WTC11 (cell line): ENCODE measurements at regions not wholly inside any gene's neighbourhood (a gene's known extent, or its start where the extent isn't known, plus 50 kb on each side); places are given as distances from the start of the nearest gene placed in this dataset.
A peak's percentile ranks its signal among the peaks of the same experiment; 100 is the strongest.

Source experiments
- ATAC-seq: fragments of 200-7000 bp; cut with Tn5 transposase; 2 replicates; pipeline ENCODE4 v1.10.0; 2021; ENCODE audit warnings: mild to moderate bottlenecking, moderate library complexity
- CTCF ChIA-PET: fragments of 300-600 bp; sonication (Branson Sonifier 250); formaldehyde crosslinking; loops from one replicate; lab custom pipeline; 2021; ENCODE audit warnings: antibody characterized with exemption; lab: Charles Lee
- POLR2A ChIA-PET: fragments of 350-600 bp; sonication (Branson Sonifier 250); formaldehyde crosslinking; loops from one replicate; lab custom pipeline; 2021; ENCODE audit warnings: antibody characterized with exemption; lab: Charles Lee
- DNase-seq: peaks from one replicate; pipeline ENCODE4 v3.0.0; 2021; ENCODE audit warnings: low spot score
- H3K27ac Mint-ChIP-seq: 2 replicates; pipeline ENCODE4 v1.8.0; 2021; ENCODE audit warnings: mixed read lengths
- H3K27me3 Mint-ChIP-seq: 2 replicates; pipeline ENCODE4 v1.8.0; 2021; ENCODE audit warnings: low read depth, mild to moderate bottlenecking, moderate library complexity, mixed read lengths
- H3K36me3 Mint-ChIP-seq: 2 replicates; pipeline ENCODE4 v1.8.0; 2021; ENCODE audit warnings: mixed read lengths
- H3K4me1 Mint-ChIP-seq: 2 replicates; pipeline ENCODE4 v1.8.0; 2022; ENCODE audit warnings: mixed read lengths
- H3K4me3 Mint-ChIP-seq: 2 replicates; pipeline ENCODE4 v1.8.0; 2021; ENCODE audit warnings: mild to moderate bottlenecking, moderate library complexity, mixed read lengths
- H3K9me3 Mint-ChIP-seq: 2 replicates; pipeline ENCODE4 v1.8.0; 2021; ENCODE audit warnings: mixed read lengths
- ATF1 ChIP-seq: sonication (generic); formaldehyde crosslinking; IDR thresholded peaks from 2 replicates; pipeline ENCODE4 v1.8.1; 2023; ENCODE audit warnings: mild to moderate bottlenecking, moderate library complexity, missing genetic modification reagents
- CREM ChIP-seq: sonication (generic); formaldehyde crosslinking; IDR thresholded peaks from 2 replicates; pipeline ENCODE4 v1.8.1; 2022; ENCODE audit warnings: mild to moderate bottlenecking, missing genetic modification reagents, moderate library complexity
- ESRRA ChIP-seq: sonication (generic); formaldehyde crosslinking; IDR thresholded peaks from 2 replicates; pipeline ENCODE4 v1.8.1; 2022; ENCODE audit warnings: mild to moderate bottlenecking, missing genetic modification reagents, borderline replicate concordance
- JUN ChIP-seq: sonication (generic); formaldehyde crosslinking; IDR thresholded peaks from 2 replicates; pipeline ENCODE4 v1.8.0; 2023; ENCODE audit warnings: mild to moderate bottlenecking, missing genetic modification reagents
- NR1H2 ChIP-seq: sonication (generic); formaldehyde crosslinking; IDR thresholded peaks from 2 replicates; pipeline ENCODE4 v1.9.0; 2021; ENCODE audit warnings: mild to moderate bottlenecking, moderate library complexity, missing genetic modification reagents
- PRRX2 ChIP-seq: fragments of 250-450 bp; sonication (Bioruptor Pico); IDR thresholded peaks from 2 replicates; pipeline ENCODE4 v1.8.0; 2021; ENCODE audit warnings: mild to moderate bottlenecking
- RORB ChIP-seq: fragments of 250-450 bp; sonication (Bioruptor Pico); IDR thresholded peaks from 2 replicates; pipeline ENCODE4 v1.9.0; 2021; ENCODE audit warnings: mild to moderate bottlenecking
- ZNF138 ChIP-seq: sonication (generic); formaldehyde crosslinking; conservative IDR thresholded peaks from 2 replicates; pipeline ENCODE4 v1.8.1; 2022; ENCODE audit warnings: mild to moderate bottlenecking, moderate library complexity, missing genetic modification reagents
- ZNF232 ChIP-seq: sonication (generic); formaldehyde crosslinking; IDR thresholded peaks from 2 replicates; pipeline ENCODE4 v1.8.0; 2022; ENCODE audit warnings: mild to moderate bottlenecking, missing genetic modification reagents
- TF ChIP-seq, protein P1 (sequence below): fragments of 250-450 bp; sonication (Bioruptor Pico); IDR thresholded peaks from 2 replicates; pipeline ENCODE4 v1.9.0; 2021; ENCODE audit warnings: moderate library complexity, mild to moderate bottlenecking, inconsistent platforms, borderline replicate concordance
- TF ChIP-seq, protein P2 (sequence below): sonication (generic); formaldehyde crosslinking; IDR thresholded peaks from 2 replicates; pipeline ENCODE4 v1.8.0; 2022; ENCODE audit warnings: missing genetic modification reagents
- TF ChIP-seq, protein P3 (sequence below): sonication (generic); formaldehyde crosslinking; IDR thresholded peaks from 2 replicates; pipeline ENCODE4 v1.8.0; 2022; ENCODE audit warnings: mild to moderate bottlenecking, missing genetic modification reagents
- TF ChIP-seq, protein P4 (sequence below): fragments of 250-450 bp; sonication (Bioruptor Pico); IDR thresholded peaks from 2 replicates; pipeline ENCODE4 v1.9.0; 2021; ENCODE audit warnings: mild to moderate bottlenecking, borderline replicate concordance
- TF ChIP-seq, protein P5 (sequence below): sonication (generic); formaldehyde crosslinking; IDR thresholded peaks from 2 replicates; pipeline ENCODE4 v1.8.0; 2023; ENCODE audit warnings: missing genetic modification reagents, mild to moderate bottlenecking, borderline replicate concordance
- TF ChIP-seq, protein P6 (sequence below): sonication (generic); formaldehyde crosslinking; IDR thresholded peaks from 2 replicates; pipeline ENCODE4 v1.8.1; 2023; ENCODE audit warnings: mild to moderate bottlenecking, missing genetic modification reagents, moderate library complexity
- TF ChIP-seq, protein P7 (sequence below): sonication (generic); formaldehyde crosslinking; IDR thresholded peaks from 2 replicates; pipeline ENCODE4 v1.8.1; 2023; ENCODE audit warnings: mild to moderate bottlenecking, missing genetic modification reagents, borderline replicate concordance

DNA sequence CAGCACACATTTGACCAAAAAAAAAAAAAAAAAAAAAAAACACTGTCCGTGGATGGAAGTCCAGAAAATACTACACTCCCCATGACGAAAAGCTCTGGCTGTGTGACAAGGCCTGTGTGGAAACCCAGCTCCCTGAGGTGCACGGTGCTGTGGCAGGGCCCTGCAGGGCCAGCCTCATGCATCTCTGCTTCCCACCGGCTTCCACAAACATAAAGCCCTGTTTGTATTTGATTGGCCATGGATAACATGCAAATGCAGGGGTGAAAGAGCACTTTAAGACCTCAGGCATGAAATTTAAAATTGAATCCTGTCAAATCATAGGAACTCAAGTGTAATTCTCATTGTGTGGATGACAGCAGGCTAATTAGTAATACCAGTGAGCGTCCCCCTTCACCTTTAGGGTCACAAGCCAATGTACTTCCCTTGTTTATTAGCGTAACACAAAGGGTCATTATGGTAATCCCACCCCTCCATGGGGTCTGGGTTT is 757.2 kb downstream of the GALR1 start:
- Mint-ChIP-seq H3K27ac (peak overlapping the region; percentile 63; the same call in 1 of the 2 replicates), H3K36me3 (peaks cover 34% of the 10 kb centered on the region), H3K27me3 (peaks cover 16% of the 10 kb centered on the region), H3K4me3 (peak overlapping the region; percentile 40), H3K9me3 (peaks cover 58% of the 10 kb centered on the region), H3K4me1 (peaks cover 25% of the 10 kb centered on the region)
- ATAC-seq (peak; percentile 72), DNase-seq (no peak)
- TF ChIP-seq, protein P1, sequence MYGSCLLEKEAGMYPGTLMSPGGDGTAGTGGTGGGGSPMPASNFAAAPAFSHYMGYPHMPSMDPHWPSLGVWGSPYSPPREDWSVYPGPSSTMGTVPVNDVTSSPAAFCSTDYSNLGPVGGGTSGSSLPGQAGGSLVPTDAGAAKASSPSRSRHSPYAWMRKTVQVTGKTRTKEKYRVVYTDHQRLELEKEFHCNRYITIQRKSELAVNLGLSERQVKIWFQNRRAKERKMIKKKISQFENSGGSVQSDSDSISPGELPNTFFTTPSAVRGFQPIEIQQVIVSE (CRISPR knock-in tag) = no peak
- TF ChIP-seq ZNF232 (CRISPR knock-in tag) (no peak), NR1H2 (no peak), JUN (no peak), ATF1 (no peak), PRRX2 (CRISPR knock-in tag) (no peak), CREM (CRISPR knock-in tag) (no peak), ESRRA (no peak), ZNF138 (CRISPR knock-in tag) (no peak)
- TF ChIP-seq, protein P2, sequence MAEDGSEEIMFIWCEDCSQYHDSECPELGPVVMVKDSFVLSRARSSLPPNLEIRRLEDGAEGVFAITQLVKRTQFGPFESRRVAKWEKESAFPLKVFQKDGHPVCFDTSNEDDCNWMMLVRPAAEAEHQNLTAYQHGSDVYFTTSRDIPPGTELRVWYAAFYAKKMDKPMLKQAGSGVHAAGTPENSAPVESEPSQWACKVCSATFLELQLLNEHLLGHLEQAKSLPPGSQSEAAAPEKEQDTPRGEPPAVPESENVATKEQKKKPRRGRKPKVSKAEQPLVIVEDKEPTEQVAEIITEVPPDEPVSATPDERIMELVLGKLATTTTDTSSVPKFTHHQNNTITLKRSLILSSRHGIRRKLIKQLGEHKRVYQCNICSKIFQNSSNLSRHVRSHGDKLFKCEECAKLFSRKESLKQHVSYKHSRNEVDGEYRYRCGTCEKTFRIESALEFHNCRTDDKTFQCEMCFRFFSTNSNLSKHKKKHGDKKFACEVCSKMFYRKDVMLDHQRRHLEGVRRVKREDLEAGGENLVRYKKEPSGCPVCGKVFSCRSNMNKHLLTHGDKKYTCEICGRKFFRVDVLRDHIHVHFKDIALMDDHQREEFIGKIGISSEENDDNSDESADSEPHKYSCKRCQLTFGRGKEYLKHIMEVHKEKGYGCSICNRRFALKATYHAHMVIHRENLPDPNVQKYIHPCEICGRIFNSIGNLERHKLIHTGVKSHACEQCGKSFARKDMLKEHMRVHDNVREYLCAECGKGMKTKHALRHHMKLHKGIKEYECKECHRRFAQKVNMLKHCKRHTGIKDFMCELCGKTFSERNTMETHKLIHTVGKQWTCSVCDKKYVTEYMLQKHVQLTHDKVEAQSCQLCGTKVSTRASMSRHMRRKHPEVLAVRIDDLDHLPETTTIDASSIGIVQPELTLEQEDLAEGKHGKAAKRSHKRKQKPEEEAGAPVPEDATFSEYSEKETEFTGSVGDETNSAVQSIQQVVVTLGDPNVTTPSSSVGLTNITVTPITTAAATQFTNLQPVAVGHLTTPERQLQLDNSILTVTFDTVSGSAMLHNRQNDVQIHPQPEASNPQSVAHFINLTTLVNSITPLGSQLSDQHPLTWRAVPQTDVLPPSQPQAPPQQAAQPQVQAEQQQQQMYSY (CRISPR knock-in tag) = no peak
- TF ChIP-seq, protein P3, sequence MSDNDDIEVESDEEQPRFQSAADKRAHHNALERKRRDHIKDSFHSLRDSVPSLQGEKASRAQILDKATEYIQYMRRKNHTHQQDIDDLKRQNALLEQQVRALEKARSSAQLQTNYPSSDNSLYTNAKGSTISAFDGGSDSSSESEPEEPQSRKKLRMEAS (CRISPR knock-in tag) = no peak
- TF ChIP-seq, protein P4, sequence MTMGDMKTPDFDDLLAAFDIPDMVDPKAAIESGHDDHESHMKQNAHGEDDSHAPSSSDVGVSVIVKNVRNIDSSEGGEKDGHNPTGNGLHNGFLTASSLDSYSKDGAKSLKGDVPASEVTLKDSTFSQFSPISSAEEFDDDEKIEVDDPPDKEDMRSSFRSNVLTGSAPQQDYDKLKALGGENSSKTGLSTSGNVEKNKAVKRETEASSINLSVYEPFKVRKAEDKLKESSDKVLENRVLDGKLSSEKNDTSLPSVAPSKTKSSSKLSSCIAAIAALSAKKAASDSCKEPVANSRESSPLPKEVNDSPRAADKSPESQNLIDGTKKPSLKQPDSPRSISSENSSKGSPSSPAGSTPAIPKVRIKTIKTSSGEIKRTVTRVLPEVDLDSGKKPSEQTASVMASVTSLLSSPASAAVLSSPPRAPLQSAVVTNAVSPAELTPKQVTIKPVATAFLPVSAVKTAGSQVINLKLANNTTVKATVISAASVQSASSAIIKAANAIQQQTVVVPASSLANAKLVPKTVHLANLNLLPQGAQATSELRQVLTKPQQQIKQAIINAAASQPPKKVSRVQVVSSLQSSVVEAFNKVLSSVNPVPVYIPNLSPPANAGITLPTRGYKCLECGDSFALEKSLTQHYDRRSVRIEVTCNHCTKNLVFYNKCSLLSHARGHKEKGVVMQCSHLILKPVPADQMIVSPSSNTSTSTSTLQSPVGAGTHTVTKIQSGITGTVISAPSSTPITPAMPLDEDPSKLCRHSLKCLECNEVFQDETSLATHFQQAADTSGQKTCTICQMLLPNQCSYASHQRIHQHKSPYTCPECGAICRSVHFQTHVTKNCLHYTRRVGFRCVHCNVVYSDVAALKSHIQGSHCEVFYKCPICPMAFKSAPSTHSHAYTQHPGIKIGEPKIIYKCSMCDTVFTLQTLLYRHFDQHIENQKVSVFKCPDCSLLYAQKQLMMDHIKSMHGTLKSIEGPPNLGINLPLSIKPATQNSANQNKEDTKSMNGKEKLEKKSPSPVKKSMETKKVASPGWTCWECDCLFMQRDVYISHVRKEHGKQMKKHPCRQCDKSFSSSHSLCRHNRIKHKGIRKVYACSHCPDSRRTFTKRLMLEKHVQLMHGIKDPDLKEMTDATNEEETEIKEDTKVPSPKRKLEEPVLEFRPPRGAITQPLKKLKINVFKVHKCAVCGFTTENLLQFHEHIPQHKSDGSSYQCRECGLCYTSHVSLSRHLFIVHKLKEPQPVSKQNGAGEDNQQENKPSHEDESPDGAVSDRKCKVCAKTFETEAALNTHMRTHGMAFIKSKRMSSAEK (CRISPR knock-in tag) = no peak
- ChIA-PET POLR2A (no interaction called here), CTCF (interaction anchor here (0.7 to 1.0 kb wide), 2 partner anchors 106 to 172 kb away, joined by 3 to 4 read pairs; no protein-coding TSS in a partner anchor)

DNA sequence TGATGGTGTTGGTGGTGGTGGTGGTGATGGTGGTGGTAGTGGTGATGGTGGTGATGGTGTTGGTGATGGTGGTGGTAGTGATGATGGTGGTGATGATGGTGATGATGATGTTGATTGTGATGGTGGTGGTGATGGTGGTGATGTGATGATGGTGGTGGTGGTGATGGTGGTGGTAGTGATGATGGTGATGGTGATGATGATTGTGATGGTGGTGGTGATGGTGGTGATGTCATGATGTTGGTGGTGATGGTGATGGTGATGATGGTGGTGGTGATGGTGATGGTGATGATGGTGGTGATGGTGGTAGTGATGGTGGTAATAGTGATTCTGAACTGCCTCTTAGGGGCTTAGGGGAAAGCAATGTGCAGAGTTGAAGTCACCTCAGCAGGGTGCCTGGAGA is 760.7 kb downstream of the GALR1 start:
- CTCF ChIA-PET = no interaction called here
- H3K36me3 Mint-ChIP-seq = peaks cover 43% of the 10 kb centered on the region
- POLR2A ChIA-PET = no interaction called here
- ATAC-seq (no peak), DNase-seq (no peak)
- peaks cover 17% of the 10 kb centered on the region for H3K4me1 Mint-ChIP-seq
- peaks cover 61% of the 10 kb centered on the region for H3K9me3 Mint-ChIP-seq
- TF ChIP-seq, protein P3 (CRISPR knock-in tag) = no peak
- TF ChIP-seq, protein P5, sequence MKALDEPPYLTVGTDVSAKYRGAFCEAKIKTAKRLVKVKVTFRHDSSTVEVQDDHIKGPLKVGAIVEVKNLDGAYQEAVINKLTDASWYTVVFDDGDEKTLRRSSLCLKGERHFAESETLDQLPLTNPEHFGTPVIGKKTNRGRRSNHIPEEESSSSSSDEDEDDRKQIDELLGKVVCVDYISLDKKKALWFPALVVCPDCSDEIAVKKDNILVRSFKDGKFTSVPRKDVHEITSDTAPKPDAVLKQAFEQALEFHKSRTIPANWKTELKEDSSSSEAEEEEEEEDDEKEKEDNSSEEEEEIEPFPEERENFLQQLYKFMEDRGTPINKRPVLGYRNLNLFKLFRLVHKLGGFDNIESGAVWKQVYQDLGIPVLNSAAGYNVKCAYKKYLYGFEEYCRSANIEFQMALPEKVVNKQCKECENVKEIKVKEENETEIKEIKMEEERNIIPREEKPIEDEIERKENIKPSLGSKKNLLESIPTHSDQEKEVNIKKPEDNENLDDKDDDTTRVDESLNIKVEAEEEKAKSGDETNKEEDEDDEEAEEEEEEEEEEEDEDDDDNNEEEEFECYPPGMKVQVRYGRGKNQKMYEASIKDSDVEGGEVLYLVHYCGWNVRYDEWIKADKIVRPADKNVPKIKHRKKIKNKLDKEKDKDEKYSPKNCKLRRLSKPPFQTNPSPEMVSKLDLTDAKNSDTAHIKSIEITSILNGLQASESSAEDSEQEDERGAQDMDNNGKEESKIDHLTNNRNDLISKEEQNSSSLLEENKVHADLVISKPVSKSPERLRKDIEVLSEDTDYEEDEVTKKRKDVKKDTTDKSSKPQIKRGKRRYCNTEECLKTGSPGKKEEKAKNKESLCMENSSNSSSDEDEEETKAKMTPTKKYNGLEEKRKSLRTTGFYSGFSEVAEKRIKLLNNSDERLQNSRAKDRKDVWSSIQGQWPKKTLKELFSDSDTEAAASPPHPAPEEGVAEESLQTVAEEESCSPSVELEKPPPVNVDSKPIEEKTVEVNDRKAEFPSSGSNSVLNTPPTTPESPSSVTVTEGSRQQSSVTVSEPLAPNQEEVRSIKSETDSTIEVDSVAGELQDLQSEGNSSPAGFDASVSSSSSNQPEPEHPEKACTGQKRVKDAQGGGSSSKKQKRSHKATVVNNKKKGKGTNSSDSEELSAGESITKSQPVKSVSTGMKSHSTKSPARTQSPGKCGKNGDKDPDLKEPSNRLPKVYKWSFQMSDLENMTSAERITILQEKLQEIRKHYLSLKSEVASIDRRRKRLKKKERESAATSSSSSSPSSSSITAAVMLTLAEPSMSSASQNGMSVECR (CRISPR knock-in tag) = no peak
- no peak for TF ChIP-seq RORB (CRISPR knock-in tag)
- TF ChIP-seq, protein P6, sequence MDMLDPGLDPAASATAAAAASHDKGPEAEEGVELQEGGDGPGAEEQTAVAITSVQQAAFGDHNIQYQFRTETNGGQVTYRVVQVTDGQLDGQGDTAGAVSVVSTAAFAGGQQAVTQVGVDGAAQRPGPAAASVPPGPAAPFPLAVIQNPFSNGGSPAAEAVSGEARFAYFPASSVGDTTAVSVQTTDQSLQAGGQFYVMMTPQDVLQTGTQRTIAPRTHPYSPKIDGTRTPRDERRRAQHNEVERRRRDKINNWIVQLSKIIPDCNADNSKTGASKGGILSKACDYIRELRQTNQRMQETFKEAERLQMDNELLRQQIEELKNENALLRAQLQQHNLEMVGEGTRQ (CRISPR knock-in tag) = no peak
- TF ChIP-seq, protein P7, sequence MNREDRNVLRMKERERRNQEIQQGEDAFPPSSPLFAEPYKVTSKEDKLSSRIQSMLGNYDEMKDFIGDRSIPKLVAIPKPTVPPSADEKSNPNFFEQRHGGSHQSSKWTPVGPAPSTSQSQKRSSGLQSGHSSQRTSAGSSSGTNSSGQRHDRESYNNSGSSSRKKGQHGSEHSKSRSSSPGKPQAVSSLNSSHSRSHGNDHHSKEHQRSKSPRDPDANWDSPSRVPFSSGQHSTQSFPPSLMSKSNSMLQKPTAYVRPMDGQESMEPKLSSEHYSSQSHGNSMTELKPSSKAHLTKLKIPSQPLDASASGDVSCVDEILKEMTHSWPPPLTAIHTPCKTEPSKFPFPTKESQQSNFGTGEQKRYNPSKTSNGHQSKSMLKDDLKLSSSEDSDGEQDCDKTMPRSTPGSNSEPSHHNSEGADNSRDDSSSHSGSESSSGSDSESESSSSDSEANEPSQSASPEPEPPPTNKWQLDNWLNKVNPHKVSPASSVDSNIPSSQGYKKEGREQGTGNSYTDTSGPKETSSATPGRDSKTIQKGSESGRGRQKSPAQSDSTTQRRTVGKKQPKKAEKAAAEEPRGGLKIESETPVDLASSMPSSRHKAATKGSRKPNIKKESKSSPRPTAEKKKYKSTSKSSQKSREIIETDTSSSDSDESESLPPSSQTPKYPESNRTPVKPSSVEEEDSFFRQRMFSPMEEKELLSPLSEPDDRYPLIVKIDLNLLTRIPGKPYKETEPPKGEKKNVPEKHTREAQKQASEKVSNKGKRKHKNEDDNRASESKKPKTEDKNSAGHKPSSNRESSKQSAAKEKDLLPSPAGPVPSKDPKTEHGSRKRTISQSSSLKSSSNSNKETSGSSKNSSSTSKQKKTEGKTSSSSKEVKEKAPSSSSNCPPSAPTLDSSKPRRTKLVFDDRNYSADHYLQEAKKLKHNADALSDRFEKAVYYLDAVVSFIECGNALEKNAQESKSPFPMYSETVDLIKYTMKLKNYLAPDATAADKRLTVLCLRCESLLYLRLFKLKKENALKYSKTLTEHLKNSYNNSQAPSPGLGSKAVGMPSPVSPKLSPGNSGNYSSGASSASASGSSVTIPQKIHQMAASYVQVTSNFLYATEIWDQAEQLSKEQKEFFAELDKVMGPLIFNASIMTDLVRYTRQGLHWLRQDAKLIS (CRISPR knock-in tag) = no peak
- TF ChIP-seq, all 79 proteins: peak for 0
- Mint-ChIP-seq H3K27ac (no peak overlapping the region), H3K27me3 (peaks cover 14% of the 10 kb centered on the region), H3K4me3 (no peak overlapping the region)
